ENCODE measurements at regions not wholly inside any gene's neighbourhood (a gene's known extent, or its start where the extent isn't known, plus 50 kb on each side); places are given as distances from the start of the nearest gene placed in this dataset.

GRCh38 chr1:214990619-214991018, 91.9 kb upstream of the KCNK2 start:
- ChIA-PET POLR2A (no interaction called here), CTCF (no interaction called here)
- TF ChIP-seq LEF1 (IDR thresholded peaks at IDR 0.05; ENCODE audit: borderline replicate concordance) = no peak
- no peak for TF ChIP-seq FOXA1 (IDR thresholded peaks at IDR 0.05)
- TF ChIP-seq HDGF (IDR thresholded peaks at IDR 0.05; ENCODE audit: borderline replicate concordance) = no peak
- no peak for DNase-seq (ENCODE audit: extremely low spot score)

DNA sequence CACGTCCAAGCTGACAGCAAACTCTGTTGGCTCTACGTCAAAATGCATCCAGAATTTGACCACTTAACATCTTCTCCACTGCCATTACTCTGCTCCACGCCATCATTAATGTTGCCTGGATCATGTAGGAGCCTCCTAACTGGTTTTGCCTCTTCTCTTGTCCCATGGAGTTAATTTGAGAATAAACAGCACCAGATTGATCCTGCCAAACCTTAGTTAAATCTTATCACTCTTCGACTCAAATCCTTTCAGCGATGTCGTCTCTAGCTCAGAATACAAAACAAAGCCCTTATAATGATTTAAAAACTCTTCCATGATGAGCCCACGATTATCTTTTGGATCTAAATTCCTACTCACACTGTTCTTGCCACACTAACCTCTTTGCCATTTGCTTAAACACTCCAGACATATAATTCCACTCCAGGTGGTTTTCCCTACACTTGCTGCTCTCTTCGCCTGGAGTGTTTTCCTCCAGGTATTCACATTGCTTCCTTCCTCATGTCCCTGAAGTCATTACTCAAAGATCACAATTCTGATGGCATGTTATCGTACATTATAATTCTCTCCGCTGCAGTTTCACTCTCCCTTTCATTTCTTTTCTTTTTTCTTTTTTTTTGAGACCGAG, 90.7 kb upstream of the KCNK2 start:
- no peak for DNase-seq (ENCODE audit: extremely low spot score)
- ChIA-PET POLR2A (no interaction called here), CTCF (no interaction called here)
- TF ChIP-seq ARNT (IDR thresholded peaks at IDR 0.05) (no peak), HDGF (IDR thresholded peaks at IDR 0.05; ENCODE audit: borderline replicate concordance) (no peak), L3MBTL2 (conservative IDR thresholded peaks at IDR 0.05) (no peak), TARDBP (IDR thresholded peaks at IDR 0.05) (no peak), BHLHE40 (IDR thresholded peaks at IDR 0.05; ENCODE audit: borderline replicate concordance) (no peak), ZNF384 (IDR thresholded peaks at IDR 0.05) (no peak), FOXM1 (IDR thresholded peaks at IDR 0.05; ENCODE audit: borderline replicate concordance) (no peak), PKNOX1 (IDR thresholded peaks at IDR 0.05) (no peak), LEF1 (IDR thresholded peaks at IDR 0.05; ENCODE audit: borderline replicate concordance) (no peak), SP1 (IDR thresholded peaks at IDR 0.05) (no peak), NFRKB (IDR thresholded peaks at IDR 0.05) (no peak), ELF4 (IDR thresholded peaks at IDR 0.05) (no peak)

GRCh38 chr1:214993419-214993818, 89.1 kb upstream of the KCNK2 start:
- ChIA-PET CTCF (no interaction called here), POLR2A (no interaction called here)
- TF ChIP-seq L3MBTL2 (conservative IDR thresholded peaks at IDR 0.05) = no peak
- no peak for TF ChIP-seq NFRKB (IDR thresholded peaks at IDR 0.05)
- no peak for TF ChIP-seq FOXK2 (IDR thresholded peaks at IDR 0.05)
- TF ChIP-seq HDGF (IDR thresholded peaks at IDR 0.05; ENCODE audit: borderline replicate concordance) = no peak
- TF ChIP-seq LEF1 (IDR thresholded peaks at IDR 0.05; ENCODE audit: borderline replicate concordance) = no peak
- TF ChIP-seq TARDBP (IDR thresholded peaks at IDR 0.05) = no peak
- no peak for TF ChIP-seq ZNF384 (IDR thresholded peaks at IDR 0.05)
- no peak for TF ChIP-seq BHLHE40 (IDR thresholded peaks at IDR 0.05; ENCODE audit: borderline replicate concordance)
- TF ChIP-seq CTBP1 (IDR thresholded peaks at IDR 0.05; ENCODE audit: borderline replicate concordance) = no peak
- TF ChIP-seq SUZ12 (IDR thresholded peaks at IDR 0.05) = no peak
- DNase-seq (ENCODE audit: extremely low spot score) = no peak

GRCh38 chr1:214997685-214998084, 84.9 kb upstream of the KCNK2 start:
- TF ChIP-seq NFRKB (IDR thresholded peaks at IDR 0.05) = no peak
- TF ChIP-seq ELF4 (IDR thresholded peaks at IDR 0.05) = no peak
- TF ChIP-seq FOXA1 (IDR thresholded peaks at IDR 0.05) = no peak
- no peak for TF ChIP-seq FOXK2 (IDR thresholded peaks at IDR 0.05)
- no peak for TF ChIP-seq HDGF (IDR thresholded peaks at IDR 0.05; ENCODE audit: borderline replicate concordance)
- TF ChIP-seq PKNOX1 (IDR thresholded peaks at IDR 0.05) = no peak
- TF ChIP-seq CTBP1 (IDR thresholded peaks at IDR 0.05; ENCODE audit: borderline replicate concordance) = no peak
- no peak for TF ChIP-seq TARDBP (IDR thresholded peaks at IDR 0.05)
- no peak for TF ChIP-seq ZNF384 (IDR thresholded peaks at IDR 0.05)
- CTCF ChIA-PET = no interaction called here
- POLR2A ChIA-PET = no interaction called here

GRCh38 chr1:215001419-215002021, 81.0 kb upstream of the KCNK2 start:
- CTCF ChIA-PET = no interaction called here
- POLR2A ChIA-PET = no interaction called here
- TF ChIP-seq ZNF384 (IDR thresholded peaks at IDR 0.05) (no peak), BHLHE40 (IDR thresholded peaks at IDR 0.05; ENCODE audit: borderline replicate concordance) (no peak), NFRKB (IDR thresholded peaks at IDR 0.05) (no peak), ELF4 (IDR thresholded peaks at IDR 0.05) (no peak), HDGF (IDR thresholded peaks at IDR 0.05; ENCODE audit: borderline replicate concordance) (no peak), LEF1 (IDR thresholded peaks at IDR 0.05; ENCODE audit: borderline replicate concordance) (no peak), FOXM1 (IDR thresholded peaks at IDR 0.05; ENCODE audit: borderline replicate concordance) (no peak), TARDBP (IDR thresholded peaks at IDR 0.05) (no peak), FOXA1 (IDR thresholded peaks at IDR 0.05) (no peak), FOXK2 (IDR thresholded peaks at IDR 0.05) (no peak), SUZ12 (IDR thresholded peaks at IDR 0.05) (no peak), SP1 (IDR thresholded peaks at IDR 0.05) (no peak), CTBP1 (IDR thresholded peaks at IDR 0.05; ENCODE audit: borderline replicate concordance) (no peak), L3MBTL2 (conservative IDR thresholded peaks at IDR 0.05) (no peak), ARNT (IDR thresholded peaks at IDR 0.05) (no peak), PKNOX1 (IDR thresholded peaks at IDR 0.05) (no peak)
- DNase-seq (ENCODE audit: extremely low spot score) = no peak

More at GRCh38 chr1:214997685-214998084, 84.9 kb upstream of the KCNK2 start:
- no peak for DNase-seq (ENCODE audit: extremely low spot score)

- ChIA-PET CTCF (no interaction called here), POLR2A (no interaction called here)
- TF ChIP-seq L3MBTL2 (conservative IDR thresholded peaks at IDR 0.05) (no peak), ELF4 (IDR thresholded peaks at IDR 0.05) (no peak), SUZ12 (IDR thresholded peaks at IDR 0.05) (no peak), SP1 (IDR thresholded peaks at IDR 0.05) (no peak), BHLHE40 (IDR thresholded peaks at IDR 0.05; ENCODE audit: borderline replicate concordance) (no peak), ZNF384 (IDR thresholded peaks at IDR 0.05) (no peak), FOXM1 (IDR thresholded peaks at IDR 0.05; ENCODE audit: borderline replicate concordance) (no peak), FOXA1 (IDR thresholded peaks at IDR 0.05) (no peak), ARNT (IDR thresholded peaks at IDR 0.05) (no peak), TARDBP (IDR thresholded peaks at IDR 0.05) (no peak), NFRKB (IDR thresholded peaks at IDR 0.05) (no peak), PKNOX1 (IDR thresholded peaks at IDR 0.05) (no peak), FOXK2 (IDR thresholded peaks at IDR 0.05) (no peak), HDGF (IDR thresholded peaks at IDR 0.05; ENCODE audit: borderline replicate concordance) (no peak), LEF1 (IDR thresholded peaks at IDR 0.05; ENCODE audit: borderline replicate concordance) (no peak), CTBP1 (IDR thresholded peaks at IDR 0.05; ENCODE audit: borderline replicate concordance) (no peak)
- no peak for DNase-seq (ENCODE audit: extremely low spot score)
Observed at GRCh38 chr1:215002471-215002870, 80.1 kb upstream of the KCNK2 start.
